ENCODE measurements at regions not wholly inside any gene's neighbourhood (a gene's known extent, or its start where the extent isn't known, plus 50 kb on each side); places are given as distances from the start of the nearest gene placed in this dataset.
"Not testable (repeated sequence)": the region's sequence is repeated elsewhere in the genome, so short reads cannot be mapped to it uniquely, and the experiment has no call there.

DNA sequence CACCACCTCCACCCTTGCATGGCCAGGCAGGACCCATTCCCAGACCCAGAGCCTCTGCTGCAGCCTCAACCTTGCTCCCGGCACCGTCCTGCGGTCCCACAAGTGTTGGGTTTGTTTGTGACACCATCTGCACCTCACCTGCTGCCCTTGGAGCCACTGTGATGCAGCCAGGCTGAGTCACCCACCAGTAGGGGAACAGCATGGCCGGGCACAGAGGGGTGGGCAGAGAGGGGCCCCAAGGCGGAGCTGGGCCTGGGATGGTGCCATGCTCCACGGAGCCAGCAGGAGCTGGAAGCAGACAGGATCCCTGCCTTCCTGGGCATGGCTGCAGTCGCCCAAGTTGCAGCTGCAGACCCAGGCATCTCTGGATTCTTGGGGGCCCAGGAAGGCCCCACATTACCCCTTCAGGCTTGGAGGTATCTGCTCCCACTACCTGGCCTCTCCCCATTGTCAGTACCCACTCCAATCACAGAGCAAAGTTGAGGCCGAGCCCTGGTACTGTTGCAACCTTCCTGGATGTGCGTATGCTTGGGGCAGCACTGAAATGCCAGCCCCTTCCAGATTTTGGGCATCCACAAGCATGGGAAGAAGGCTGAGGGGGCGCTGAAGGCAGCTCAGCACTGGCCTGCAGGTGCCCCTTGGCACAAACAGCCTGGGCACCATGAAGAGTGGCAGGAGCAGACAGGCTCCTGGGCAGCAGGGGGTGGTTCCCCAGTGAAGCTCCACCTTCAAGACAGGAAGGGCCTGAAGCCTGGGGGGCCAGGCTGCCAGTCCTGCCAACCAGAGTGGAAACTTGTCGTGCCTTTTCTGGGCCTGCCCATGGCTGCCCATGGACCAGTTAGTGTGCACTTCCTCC, 172.8 kb downstream of the MATN1 start:
- no peaks in the 10 kb centered on the region for H3K27me3 ChIP-seq (ENCODE audit: low read depth)
- no peaks in the 10 kb centered on the region for H3K36me3 ChIP-seq (replicated peaks)
- no peaks in the 10 kb centered on the region for H3K9me3 ChIP-seq
- in situ Hi-C loops (cut with MboI; ENCODE audit: low sequenced_read_pairs) = no loop called here
- no peak overlapping the region for H3K4me3 ChIP-seq
- DNase-seq (ENCODE audit: low spot score in 2 of 2) = no peak
- no peaks in the 10 kb centered on the region for H3K4me1 ChIP-seq

DNA sequence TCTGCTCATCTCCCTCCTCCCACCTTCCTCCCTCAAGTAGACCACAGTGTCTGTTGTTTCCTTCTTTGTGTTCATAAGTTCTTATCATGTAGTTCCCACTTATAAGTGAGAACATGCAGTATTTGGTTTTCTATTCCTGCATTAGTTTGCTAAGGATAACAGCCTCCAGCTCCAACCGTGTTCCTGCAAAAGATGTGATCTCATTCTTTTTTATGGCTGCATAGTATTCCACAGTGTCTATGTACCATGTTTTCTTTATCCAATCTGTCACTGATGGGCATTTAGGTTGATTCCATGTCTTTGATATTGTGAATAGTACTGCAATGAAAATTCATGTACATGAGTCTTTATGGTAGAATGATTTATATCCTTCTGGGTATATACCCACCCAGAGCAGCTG, 173.5 kb downstream of the MATN1 start:
- H3K27me3 ChIP-seq (ENCODE audit: low read depth); DNase-seq (ENCODE audit: low spot score in 2 of 2); H3K9me3 ChIP-seq; H3K4me1 ChIP-seq; H3K4me3 ChIP-seq; in situ Hi-C loops (cut with MboI; ENCODE audit: low sequenced_read_pairs); H3K36me3 ChIP-seq (replicated peaks): not testable (repeated sequence)

DNA sequence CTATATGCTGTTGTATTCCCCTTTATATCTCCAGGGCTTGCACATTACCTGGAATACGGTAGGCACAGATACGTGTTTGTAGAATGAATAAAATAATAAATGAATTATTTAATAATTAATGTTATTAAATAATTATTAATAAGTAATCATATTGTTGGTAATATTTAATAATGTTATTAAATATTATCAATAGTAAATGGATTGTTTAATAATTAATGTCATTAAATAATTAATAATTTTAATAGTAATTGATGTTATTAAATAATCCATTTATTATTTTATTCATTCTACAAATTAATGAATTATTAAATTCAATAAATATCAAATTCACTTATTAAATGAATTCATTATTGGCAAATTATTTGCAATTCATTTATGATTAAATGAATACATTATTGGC, 175.1 kb downstream of the MATN1 start:
- no peak overlapping the region for H3K4me3 ChIP-seq
- in situ Hi-C loops (cut with MboI; ENCODE audit: low sequenced_read_pairs) = no loop called here

DNA sequence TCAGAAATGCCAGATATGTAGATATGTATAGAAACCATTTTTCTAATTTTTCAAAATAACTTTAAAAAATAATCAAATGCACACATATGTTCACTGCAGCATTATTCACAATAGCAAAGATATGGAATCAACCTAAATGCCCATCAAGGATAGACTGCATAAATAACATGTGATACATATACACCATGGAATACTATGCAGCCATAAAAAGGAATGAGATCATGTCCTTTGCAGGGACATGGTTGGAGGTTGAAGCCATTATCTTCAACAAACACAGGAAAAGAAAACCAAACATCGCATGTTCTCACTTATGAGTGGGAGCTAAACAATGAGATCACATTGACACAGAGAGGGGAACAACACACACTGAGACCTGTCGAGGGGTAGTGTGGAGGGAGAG, 176.1 kb downstream of the MATN1 start:
- H3K4me1 ChIP-seq; H3K36me3 ChIP-seq (replicated peaks); DNase-seq (ENCODE audit: low spot score in 2 of 2); H3K4me3 ChIP-seq; H3K9me3 ChIP-seq; in situ Hi-C loops (cut with MboI; ENCODE audit: low sequenced_read_pairs); H3K27me3 ChIP-seq (ENCODE audit: low read depth): not testable (repeated sequence)

More for the DNA sequence above, 175.1 kb downstream of the MATN1 start:
- Histone ChIP-seq H3K36me3 (replicated peaks) (no peaks in the 10 kb centered on the region), H3K4me1 (no peaks in the 10 kb centered on the region), H3K27me3 (ENCODE audit: low read depth) (no peaks in the 10 kb centered on the region), H3K9me3 (no peaks in the 10 kb centered on the region)
- no peak for DNase-seq (ENCODE audit: low spot score in 2 of 2)

DNA sequence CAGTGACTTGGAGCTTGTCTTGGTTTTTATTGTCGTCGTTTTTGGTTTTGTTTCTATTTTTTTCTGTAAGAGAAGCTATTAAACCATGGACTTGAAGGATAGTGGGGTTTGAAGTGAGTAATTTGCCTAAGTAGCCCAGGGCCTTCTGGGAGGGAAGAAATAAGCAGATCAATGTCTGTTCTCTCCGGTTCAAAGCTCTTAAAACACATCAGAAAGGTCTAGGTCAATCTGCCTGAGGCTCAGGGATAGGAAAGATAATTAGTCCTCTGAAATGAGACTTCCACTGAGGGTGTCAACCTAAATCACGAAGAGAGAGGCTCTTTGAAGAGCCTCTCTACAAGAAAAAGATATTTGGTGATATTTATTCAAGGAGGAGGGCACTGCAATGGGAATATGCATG, 178.0 kb downstream of the MATN1 start:
- H3K9me3 ChIP-seq = no peaks in the 10 kb centered on the region
- no peak overlapping the region for H3K4me3 ChIP-seq
- DNase-seq (ENCODE audit: low spot score in 2 of 2) = no peak
- H3K36me3 ChIP-seq (replicated peaks) = no peaks in the 10 kb centered on the region
- no peaks in the 10 kb centered on the region for H3K4me1 ChIP-seq
- in situ Hi-C loops (cut with MboI; ENCODE audit: low sequenced_read_pairs) = no loop called here
- H3K27me3 ChIP-seq (ENCODE audit: low read depth) = no peaks in the 10 kb centered on the region

DNA sequence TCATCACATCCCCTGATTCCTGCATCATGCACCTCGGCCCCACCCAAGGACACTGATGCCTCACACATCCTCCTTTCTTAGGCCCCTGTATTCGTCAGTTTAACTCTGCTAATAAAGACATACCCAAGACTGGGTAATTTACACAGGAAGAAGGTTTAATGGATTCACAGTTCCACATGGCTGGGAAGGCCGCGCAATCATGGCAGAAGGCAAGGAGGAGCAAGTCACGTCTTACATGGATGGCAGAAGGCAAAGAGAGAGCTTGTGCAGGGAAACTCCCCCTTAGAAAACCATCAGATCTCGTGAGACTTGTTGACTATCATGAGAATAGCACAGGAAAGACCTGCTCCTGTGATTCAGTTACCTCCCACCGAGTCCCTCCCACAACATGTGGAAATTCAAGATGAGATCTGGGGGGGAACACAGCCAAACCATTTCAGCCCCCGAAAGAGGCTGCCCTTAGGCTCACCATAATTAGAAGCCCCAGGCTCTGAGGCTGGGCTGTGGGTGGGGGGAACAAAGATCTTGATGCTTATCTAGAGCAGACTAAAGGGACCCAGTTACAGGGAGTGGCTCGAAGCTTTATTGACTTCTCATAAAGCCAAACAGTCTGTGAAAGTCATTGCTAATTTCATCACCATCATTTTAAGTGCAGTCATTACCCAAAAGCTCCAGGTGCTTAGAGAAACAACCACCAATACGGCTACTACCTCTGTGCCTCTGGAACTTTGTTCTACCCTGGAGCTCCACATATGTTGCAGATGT, 181.5 kb downstream of the MATN1 start:
- Histone ChIP-seq H3K9me3 (no peaks in the 10 kb centered on the region), H3K4me1 (no peaks in the 10 kb centered on the region), H3K4me3 (no peak overlapping the region), H3K36me3 (replicated peaks) (no peaks in the 10 kb centered on the region), H3K27me3 (ENCODE audit: low read depth) (no peaks in the 10 kb centered on the region)
- in situ Hi-C loops (cut with MboI; ENCODE audit: low sequenced_read_pairs) = no loop called here
- no peak for DNase-seq (ENCODE audit: low spot score in 2 of 2)

DNA sequence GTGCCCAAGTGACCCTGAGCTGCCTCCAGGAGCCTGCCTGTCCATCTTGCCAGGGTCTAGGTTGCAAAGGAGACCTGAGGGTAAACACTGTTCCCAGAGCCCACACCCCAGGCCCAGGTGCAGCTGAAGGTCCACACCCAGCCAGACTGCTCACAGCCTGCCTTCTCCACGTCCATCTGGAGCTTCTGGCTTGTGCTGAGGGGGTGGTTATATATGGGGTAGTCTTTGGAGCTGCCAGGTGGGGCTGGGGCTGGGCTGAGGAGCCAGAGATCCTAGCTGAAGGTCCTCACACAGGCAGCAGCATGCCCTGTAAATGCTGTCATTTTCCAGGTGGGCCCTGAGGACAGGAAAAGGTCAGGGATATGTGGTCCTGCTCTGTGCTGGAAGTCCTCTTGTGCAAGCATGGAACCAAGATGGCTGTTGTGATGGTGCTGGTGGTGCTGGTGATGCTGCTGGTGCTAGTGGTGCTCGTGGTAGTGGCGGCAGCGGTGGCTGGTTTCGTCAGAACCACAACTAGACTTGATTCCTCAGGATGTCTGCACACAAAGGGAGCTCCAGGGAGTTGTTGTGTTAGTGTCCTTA, 182.7 kb downstream of the MATN1 start:
- H3K9me3 ChIP-seq = no peaks in the 10 kb centered on the region
- in situ Hi-C loops (cut with MboI; ENCODE audit: low sequenced_read_pairs) = no loop called here
- DNase-seq (ENCODE audit: low spot score in 2 of 2) = no peak
- no peaks in the 10 kb centered on the region for H3K4me1 ChIP-seq
- H3K36me3 ChIP-seq (replicated peaks) = no peaks in the 10 kb centered on the region
- no peak overlapping the region for H3K4me3 ChIP-seq
- no peaks in the 10 kb centered on the region for H3K27me3 ChIP-seq (ENCODE audit: low read depth)

DNA sequence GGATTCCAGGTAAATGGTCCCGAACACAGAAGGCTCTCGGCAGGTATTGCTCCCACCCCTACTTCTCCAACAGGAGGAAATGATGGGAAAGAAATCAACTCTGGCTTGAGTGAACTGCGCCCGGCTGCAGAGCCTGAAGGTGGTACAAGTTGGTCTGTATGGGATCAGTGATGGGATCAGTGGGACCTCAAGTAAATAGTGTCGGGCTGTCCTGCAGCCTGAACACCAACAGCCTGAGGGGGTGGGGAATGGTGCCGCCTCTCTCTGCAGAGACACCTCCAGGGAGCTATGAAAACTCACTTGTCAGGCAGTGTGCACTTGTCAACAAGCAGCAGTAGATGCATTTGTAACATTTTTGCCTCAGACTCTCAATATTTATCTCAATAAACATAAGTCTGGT, 183.5 kb downstream of the MATN1 start:
- H3K4me1 ChIP-seq = no peaks in the 10 kb centered on the region
- H3K36me3 ChIP-seq (replicated peaks) = no peaks in the 10 kb centered on the region
- H3K27me3 ChIP-seq (ENCODE audit: low read depth) = no peaks in the 10 kb centered on the region
- no peaks in the 10 kb centered on the region for H3K9me3 ChIP-seq
- H3K4me3 ChIP-seq = no peak overlapping the region
- in situ Hi-C loops (cut with MboI; ENCODE audit: low sequenced_read_pairs) = no loop called here
- DNase-seq (ENCODE audit: low spot score in 2 of 2) = no peak

DNA sequence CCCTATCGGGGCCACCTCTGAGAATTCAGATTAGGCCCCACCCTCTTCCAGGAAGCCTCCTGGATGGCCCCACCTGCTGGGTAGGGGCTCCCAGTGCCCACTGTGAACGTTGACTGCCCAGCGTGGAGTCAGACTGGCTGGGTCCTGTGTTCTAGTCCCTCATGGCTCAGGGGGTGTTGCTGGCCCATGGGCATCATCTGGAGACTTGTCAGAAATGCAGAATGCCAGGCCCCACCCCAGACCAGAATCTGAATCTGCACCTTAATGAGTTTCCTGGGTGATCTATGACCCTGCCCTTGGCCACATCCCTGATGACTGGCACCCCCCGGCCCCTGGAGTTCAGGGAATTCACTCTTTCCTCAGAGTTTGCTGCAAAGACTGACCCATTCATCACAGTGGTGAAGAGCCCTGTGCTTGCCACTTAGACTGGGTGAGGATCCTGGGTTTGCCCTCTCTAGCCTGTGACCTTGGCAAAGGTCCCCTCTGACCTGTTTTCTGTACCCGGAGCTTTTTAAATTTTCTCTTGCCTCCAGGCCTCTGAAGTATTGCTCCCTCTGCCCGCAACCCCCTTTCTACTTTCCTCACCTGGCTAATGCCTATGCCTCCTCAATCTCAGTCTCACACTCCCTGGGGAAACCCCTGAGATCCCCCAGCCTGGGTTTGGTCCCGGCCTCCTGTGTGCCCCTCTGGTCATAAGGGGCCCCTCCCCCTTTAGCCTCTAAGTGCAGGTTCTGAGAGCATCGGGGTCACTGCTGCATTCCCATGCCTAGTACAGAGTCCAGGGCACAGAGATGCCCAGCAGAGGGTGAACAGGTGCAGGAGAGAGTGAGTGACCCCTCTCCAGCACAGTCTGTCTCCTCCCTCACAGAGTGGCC, 184.2 kb downstream of the MATN1 start:
- in situ Hi-C loops (cut with MboI; ENCODE audit: low sequenced_read_pairs) = no loop called here
- Histone ChIP-seq H3K4me3 (no peak overlapping the region), H3K36me3 (replicated peaks) (no peaks in the 10 kb centered on the region), H3K9me3 (no peaks in the 10 kb centered on the region), H3K4me1 (no peaks in the 10 kb centered on the region), H3K27me3 (ENCODE audit: low read depth) (no peaks in the 10 kb centered on the region)
- DNase-seq (ENCODE audit: low spot score in 2 of 2) = no peak

DNA sequence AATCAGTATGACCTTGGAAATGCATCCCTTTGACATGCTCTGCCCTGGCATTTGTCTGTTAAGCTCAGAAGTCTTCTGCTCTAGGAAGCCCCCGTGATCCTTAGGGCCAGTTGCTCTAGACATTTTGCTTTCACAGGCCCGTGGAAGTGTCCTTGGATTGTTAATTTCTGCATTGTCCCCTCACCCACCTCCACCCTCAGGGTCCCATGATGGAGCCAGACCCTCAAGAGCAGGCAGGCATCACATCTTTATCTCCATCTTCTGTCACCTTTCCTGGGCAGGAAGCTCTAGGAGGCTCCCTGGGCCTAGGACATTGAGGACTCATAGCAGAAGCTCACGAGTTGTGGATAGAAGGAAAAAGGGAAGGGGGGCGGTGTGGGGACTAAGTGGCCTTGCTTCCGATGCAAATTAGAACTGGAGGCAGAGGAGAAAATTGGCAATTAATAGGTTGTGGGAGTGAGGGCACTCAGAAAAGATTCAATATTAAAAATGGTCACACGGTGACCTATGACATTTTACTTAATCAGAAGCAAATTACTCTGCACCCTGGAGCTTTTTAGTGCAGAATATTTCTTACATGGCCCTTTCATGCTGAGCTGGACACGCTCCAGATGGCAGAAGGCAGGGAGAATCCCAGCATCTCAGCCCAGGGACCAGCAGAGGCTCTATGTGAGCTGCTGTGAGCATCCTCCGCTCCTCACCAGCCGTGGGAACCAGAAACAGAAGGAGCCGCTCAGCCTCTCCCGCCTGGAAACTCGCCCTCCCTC, 185.0 kb downstream of the MATN1 start:
- no peaks in the 10 kb centered on the region for H3K9me3 ChIP-seq

DNA sequence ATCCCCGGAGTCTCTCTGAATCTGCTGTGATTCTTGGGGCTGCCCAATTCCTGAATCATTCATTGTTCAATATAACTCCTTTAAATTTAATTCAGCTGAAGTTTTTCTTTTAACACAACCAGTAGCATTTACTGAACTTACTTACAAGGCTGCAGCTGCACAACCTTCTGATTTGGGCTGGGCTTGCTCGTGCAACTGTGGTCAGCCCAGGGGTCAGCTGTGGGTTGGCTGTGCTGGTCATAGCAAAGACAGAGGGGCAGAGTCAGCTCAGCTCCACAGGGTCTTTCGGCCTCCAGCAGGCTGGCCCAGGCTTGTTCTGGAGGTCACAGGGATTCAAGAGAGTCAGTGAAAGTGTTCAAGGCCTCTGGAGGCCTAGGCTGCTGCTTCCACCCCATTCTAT, 186.1 kb downstream of the MATN1 start:
- no peaks in the 10 kb centered on the region for H3K4me1 ChIP-seq
- in situ Hi-C loops (cut with MboI; ENCODE audit: low sequenced_read_pairs) = no loop called here
- H3K9me3 ChIP-seq = no peaks in the 10 kb centered on the region
- no peak for DNase-seq (ENCODE audit: low spot score in 2 of 2)
- H3K4me3 ChIP-seq = no peak overlapping the region
- no peaks in the 10 kb centered on the region for H3K36me3 ChIP-seq (replicated peaks)
- no peaks in the 10 kb centered on the region for H3K27me3 ChIP-seq (ENCODE audit: low read depth)

More for the DNA sequence above, 185.0 kb downstream of the MATN1 start:
- Histone ChIP-seq H3K36me3 (replicated peaks) (no peaks in the 10 kb centered on the region), H3K4me3 (no peak overlapping the region), H3K4me1 (no peaks in the 10 kb centered on the region), H3K27me3 (ENCODE audit: low read depth) (no peaks in the 10 kb centered on the region)
- in situ Hi-C loops (cut with MboI; ENCODE audit: low sequenced_read_pairs) = no loop called here
- no peak for DNase-seq (ENCODE audit: low spot score in 2 of 2)

DNA sequence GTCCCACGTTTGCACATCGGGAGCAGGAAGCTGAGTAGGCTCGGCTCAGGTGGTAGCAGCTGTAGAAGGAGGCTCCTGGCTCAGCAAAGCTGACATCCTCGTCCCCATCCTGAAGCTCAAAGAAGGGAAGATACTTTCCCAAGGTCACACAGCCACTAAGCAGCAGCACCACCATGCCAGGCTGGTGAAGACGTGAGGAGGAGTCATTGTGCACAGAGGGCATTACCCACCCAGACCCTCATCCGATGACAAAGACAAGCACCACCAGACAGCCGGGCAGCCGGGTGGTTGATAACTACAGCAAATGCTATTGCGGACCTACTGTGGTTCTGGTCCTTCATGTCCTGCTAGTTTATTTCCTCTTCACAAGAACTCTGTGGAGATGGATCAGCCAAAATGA, 186.9 kb downstream of the MATN1 start:
- Histone ChIP-seq H3K4me1 (no peaks in the 10 kb centered on the region), H3K9me3 (no peaks in the 10 kb centered on the region), H3K4me3 (no peak overlapping the region), H3K36me3 (replicated peaks) (no peaks in the 10 kb centered on the region), H3K27me3 (ENCODE audit: low read depth) (no peaks in the 10 kb centered on the region)
- in situ Hi-C loops (cut with MboI; ENCODE audit: low sequenced_read_pairs) = no loop called here
- DNase-seq (ENCODE audit: low spot score in 2 of 2) = no peak

All from HAP-1 (cell line).